ENCODE measurements at regions not wholly inside any gene's neighbourhood (a gene's known extent, or its start where the extent isn't known, plus 50 kb on each side); places are given as distances from the start of the nearest gene placed in this dataset.
"Not testable (repeated sequence)": the region's sequence is repeated elsewhere in the genome, so short reads cannot be mapped to it uniquely, and the experiment has no call there.

- DNase-seq = no peak
- peaks cover 11 to 12% of the 10 kb centered on the region in 2 donors for H3K27me3 Mint-ChIP-seq
- H3K9me3 Mint-ChIP-seq = peaks cover 20 to 37% of the 10 kb centered on the region in 2 donors
- H3K4me3 Mint-ChIP-seq = no peak overlapping the region
- peaks cover 5 to 8% of the 10 kb centered on the region in 2 donors for H3K36me3 Mint-ChIP-seq
- H3K4me1 Mint-ChIP-seq = no peaks in the 10 kb centered on the region
- ATAC-seq (replicated peaks) = no peak
- H3K27ac Mint-ChIP-seq = no peak overlapping the region
These were observed 183.9 kb downstream of the MYRFL start for GRCh38 chr12:70008944-70009343.

GRCh38 chr12:70011353-70011752 lies 186.3 kb downstream of the MYRFL start:
- H3K4me3 Mint-ChIP-seq = no peak overlapping the region
- peaks cover 5 to 8% of the 10 kb centered on the region in 2 donors for H3K36me3 Mint-ChIP-seq
- DNase-seq (no peak), ATAC-seq (replicated peaks) (no peak)
- peaks cover 19 to 37% of the 10 kb centered on the region in 2 donors for H3K9me3 Mint-ChIP-seq
- H3K27me3 Mint-ChIP-seq = peaks cover 11 to 12% of the 10 kb centered on the region in 2 donors
- no peak overlapping the region for H3K27ac Mint-ChIP-seq
- H3K4me1 Mint-ChIP-seq = no peaks in the 10 kb centered on the region

- not testable (repeated sequence) for H3K27ac Mint-ChIP-seq; ATAC-seq (replicated peaks); H3K36me3 Mint-ChIP-seq; H3K4me3 Mint-ChIP-seq; DNase-seq; H3K4me1 Mint-ChIP-seq
- Mint-ChIP-seq H3K9me3 (peaks cover 13 to 27% of the 10 kb centered on the region in 2 donors), H3K27me3 (peaks cover 11 to 12% of the 10 kb centered on the region in 2 donors)
These were observed 188.0 kb downstream of the MYRFL start for GRCh38 chr12:70013016-70013415.

- no peak overlapping the region for H3K27ac Mint-ChIP-seq
- peaks cover 0 to 5% of the 10 kb centered on the region in 2 donors for H3K27me3 Mint-ChIP-seq
- no peaks in the 10 kb centered on the region for H3K36me3 Mint-ChIP-seq
- H3K4me3 Mint-ChIP-seq = no peak overlapping the region
- H3K9me3 Mint-ChIP-seq = peaks cover 0 to 1% of the 10 kb centered on the region in 2 donors
- ATAC-seq (replicated peaks) (no peak), DNase-seq (no peak)
- H3K4me1 Mint-ChIP-seq = no peaks in the 10 kb centered on the region
These were observed 203.5 kb downstream of the MYRFL start for GRCh38 chr12:70028515-70028914.

GRCh38 chr12:70028918-70029317 lies 203.9 kb downstream of the MYRFL start:
- H3K27ac Mint-ChIP-seq = no peak overlapping the region
- H3K36me3 Mint-ChIP-seq = no peaks in the 10 kb centered on the region
- ATAC-seq (replicated peaks) = no peak
- H3K4me3 Mint-ChIP-seq = no peak overlapping the region
- no peaks in the 10 kb centered on the region for H3K4me1 Mint-ChIP-seq
- no peak for DNase-seq
- H3K27me3 Mint-ChIP-seq = peaks cover 0 to 5% of the 10 kb centered on the region in 2 donors
- H3K9me3 Mint-ChIP-seq = no peaks in the 10 kb centered on the region

GRCh38 chr12:70031046-70031445 lies 206.0 kb downstream of the MYRFL start:
- Mint-ChIP-seq H3K36me3 (no peaks in the 10 kb centered on the region), H3K4me3 (no peak overlapping the region), H3K27me3 (peaks cover 0 to 5% of the 10 kb centered on the region in 2 donors), H3K4me1 (no peaks in the 10 kb centered on the region), H3K9me3 (peaks cover 3 to 4% of the 10 kb centered on the region in 2 donors), H3K27ac (no peak overlapping the region)
- ATAC-seq (replicated peaks) = no peak
- no peak for DNase-seq

DNA sequence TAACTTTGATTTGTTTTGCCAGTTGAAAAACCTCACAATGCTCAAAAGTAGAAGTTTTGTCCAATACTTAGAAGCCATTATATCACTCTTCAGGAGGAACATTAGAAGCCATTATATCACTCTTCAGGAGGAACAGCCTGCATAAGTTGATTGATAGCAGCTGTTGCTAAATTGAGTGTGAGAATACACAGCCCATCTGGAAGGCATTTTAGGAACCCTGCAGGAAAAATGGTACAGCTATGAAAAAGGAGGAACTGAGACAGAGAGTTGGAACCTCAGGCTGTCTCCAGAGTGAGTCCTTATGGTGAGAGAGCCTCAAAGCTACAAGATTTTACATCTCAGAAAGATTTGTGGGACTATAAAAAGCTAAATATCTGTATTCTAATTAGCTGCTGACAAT lies 207.0 kb downstream of the MYRFL start:
- Mint-ChIP-seq H3K27me3 (peaks cover 0 to 5% of the 10 kb centered on the region in 2 donors), H3K27ac (no peak overlapping the region), H3K36me3 (no peaks in the 10 kb centered on the region), H3K4me3 (no peak overlapping the region), H3K9me3 (peaks cover 3 to 4% of the 10 kb centered on the region in 2 donors), H3K4me1 (no peaks in the 10 kb centered on the region)
- DNase-seq (no peak), ATAC-seq (replicated peaks) (no peak)

DNA sequence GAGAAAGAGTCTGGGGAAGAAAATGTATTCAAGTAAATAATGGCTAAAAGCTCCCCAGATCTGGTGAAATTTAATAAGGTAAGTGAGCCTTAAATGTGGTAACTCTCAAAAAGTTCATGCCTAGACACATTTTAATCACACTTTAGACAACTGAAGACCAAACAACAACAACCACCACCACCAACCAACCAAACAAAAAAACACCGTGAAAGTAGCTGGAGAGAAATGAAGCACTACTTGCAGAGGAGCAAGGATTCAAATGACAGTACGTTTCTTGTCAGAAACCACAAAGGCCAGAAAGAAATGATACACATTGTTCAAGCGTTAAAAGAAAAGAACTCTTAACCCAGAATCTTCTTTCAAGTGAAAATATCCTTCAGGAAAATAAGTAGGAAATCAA lies 208.3 kb downstream of the MYRFL start:
- ATAC-seq (replicated peaks) = no peak

DNA sequence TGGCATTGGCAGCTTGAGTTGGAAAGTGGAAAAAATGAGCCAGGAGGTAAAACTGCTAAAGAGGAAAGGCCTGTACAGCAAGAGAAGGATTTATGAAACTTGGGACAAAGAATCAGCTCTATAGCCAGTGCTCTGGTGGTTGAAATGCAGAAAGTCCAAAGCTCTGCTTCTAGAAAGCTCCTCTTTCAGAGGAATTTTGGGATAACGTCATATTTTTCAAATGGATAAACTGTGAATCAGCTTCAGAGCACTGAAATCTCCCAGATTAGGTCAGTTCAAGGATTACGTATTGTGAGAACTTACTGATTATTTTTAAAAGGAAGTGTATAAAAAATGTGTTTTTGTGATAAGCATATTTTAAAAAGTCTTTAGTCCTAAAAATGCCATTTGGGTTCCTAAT lies 203.1 kb upstream of the CNOT2 start:
- ATAC-seq (replicated peaks) (no peak), DNase-seq (no peak)
- Mint-ChIP-seq H3K27me3 (peaks cover 0 to 6% of the 10 kb centered on the region in 2 donors), H3K36me3 (no peaks in the 10 kb centered on the region), H3K4me3 (no peak overlapping the region), H3K4me1 (no peaks in the 10 kb centered on the region), H3K27ac (no peak overlapping the region), H3K9me3 (no peaks in the 10 kb centered on the region)

More for the DNA sequence above, 208.3 kb downstream of the MYRFL start:
- no peak overlapping the region for H3K4me3 Mint-ChIP-seq
- DNase-seq = no peak
- peaks cover 3 to 4% of the 10 kb centered on the region in 2 donors for H3K9me3 Mint-ChIP-seq
- H3K4me1 Mint-ChIP-seq = no peaks in the 10 kb centered on the region
- H3K36me3 Mint-ChIP-seq = no peaks in the 10 kb centered on the region
- H3K27me3 Mint-ChIP-seq = peaks cover 0 to 5% of the 10 kb centered on the region in 2 donors
- no peak overlapping the region for H3K27ac Mint-ChIP-seq

DNA sequence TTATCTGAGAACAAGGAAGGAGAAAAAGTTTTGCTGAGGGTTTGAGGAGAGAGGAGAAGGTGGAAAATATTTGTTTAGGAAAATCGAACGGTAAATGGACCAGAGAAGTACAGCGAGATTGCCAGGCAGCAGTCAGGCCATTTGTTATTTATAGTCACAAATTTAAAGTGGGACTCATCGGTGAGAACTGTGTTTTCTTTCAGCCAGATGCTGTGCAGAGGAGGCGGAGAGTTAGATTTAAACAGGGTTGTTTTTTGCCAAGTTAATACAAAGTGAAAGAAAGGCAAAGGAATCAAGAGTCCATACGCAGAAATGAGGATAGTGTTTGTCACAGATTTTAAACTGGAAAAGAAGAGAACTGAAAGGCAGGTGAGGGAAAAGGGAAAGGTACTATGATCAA lies 200.6 kb upstream of the CNOT2 start:
- Mint-ChIP-seq H3K9me3 (no peaks in the 10 kb centered on the region), H3K36me3 (no peaks in the 10 kb centered on the region), H3K4me1 (no peaks in the 10 kb centered on the region), H3K27me3 (peaks cover 0 to 12% of the 10 kb centered on the region in 2 donors), H3K4me3 (no peak overlapping the region), H3K27ac (no peak overlapping the region)
- ATAC-seq (replicated peaks) (no peak), DNase-seq (no peak)

DNA sequence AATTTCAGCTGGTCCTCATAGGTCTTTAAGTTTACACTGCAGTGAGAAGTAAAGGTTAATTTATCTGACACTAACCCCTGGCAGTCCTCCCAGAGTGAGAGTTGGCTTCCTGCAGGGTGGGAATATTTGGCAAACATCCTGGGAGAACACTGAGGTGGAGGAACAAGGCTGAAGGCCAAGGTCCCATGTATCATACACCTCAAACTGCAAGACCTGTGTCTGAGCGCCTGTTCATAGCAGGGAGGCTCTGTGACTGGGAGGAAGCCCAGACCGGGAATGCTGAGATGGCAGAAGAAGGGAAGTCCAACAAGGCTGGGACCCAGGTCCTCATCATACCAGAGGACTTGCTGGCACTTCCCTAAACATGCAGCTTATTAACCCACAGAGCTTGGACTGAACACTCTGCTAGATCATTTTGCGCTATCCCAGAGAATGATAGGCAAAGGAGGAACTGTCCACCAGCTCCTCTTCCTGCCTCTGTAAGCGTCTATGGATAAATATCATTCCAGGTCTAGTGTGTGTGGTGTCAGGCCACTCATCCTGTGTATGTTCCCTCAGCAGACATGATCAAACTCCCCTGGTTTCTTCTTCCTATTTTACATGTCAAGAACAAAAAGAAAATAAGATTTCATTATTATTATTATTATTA lies 199.6 kb upstream of the CNOT2 start:
- Mint-ChIP-seq H3K27me3 (peaks cover 0 to 12% of the 10 kb centered on the region in 2 donors), H3K4me3 (no peak overlapping the region), H3K27ac (no peak overlapping the region), H3K9me3 (no peaks in the 10 kb centered on the region), H3K36me3 (no peaks in the 10 kb centered on the region), H3K4me1 (no peaks in the 10 kb centered on the region)
- DNase-seq = no peak
- ATAC-seq (replicated peaks) = no peak

- no peaks in the 10 kb centered on the region for H3K36me3 Mint-ChIP-seq
- no peaks in the 10 kb centered on the region for H3K4me1 Mint-ChIP-seq
- H3K9me3 Mint-ChIP-seq = no peaks in the 10 kb centered on the region
- no peak for DNase-seq
- H3K4me3 Mint-ChIP-seq = no peak overlapping the region
- ATAC-seq (replicated peaks) = no peak
- peaks cover 0 to 12% of the 10 kb centered on the region in 2 donors for H3K27me3 Mint-ChIP-seq
- H3K27ac Mint-ChIP-seq = no peak overlapping the region
These were observed 199.1 kb upstream of the CNOT2 start for GRCh38 chr12:70044167-70044566.

DNA sequence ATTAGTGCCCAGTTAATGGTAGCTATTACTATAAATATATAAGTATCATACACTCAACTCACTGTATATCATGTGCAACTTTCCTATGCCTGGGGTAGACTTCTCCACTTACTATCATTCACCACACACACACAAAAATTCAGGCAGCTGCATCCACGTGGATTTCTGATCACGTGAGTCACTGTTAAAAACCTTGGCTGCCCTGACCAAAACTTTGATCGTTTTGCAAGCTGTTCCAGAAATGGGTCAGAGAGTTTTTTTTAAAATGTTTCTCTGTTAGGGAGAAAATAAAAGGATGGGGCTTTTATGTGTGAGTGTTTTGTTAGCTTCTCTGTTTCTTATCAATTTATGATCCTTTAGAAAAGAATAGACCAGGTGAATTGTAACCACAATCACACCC lies 198.2 kb upstream of the CNOT2 start:
- no peaks in the 10 kb centered on the region for H3K9me3 Mint-ChIP-seq
- DNase-seq (no peak), ATAC-seq (replicated peaks) (no peak)
- peaks cover 0 to 12% of the 10 kb centered on the region in 2 donors for H3K27me3 Mint-ChIP-seq
- no peaks in the 10 kb centered on the region for H3K36me3 Mint-ChIP-seq
- H3K4me1 Mint-ChIP-seq = peaks cover 0 to 3% of the 10 kb centered on the region in 2 donors
- H3K27ac Mint-ChIP-seq = no peak overlapping the region
- H3K4me3 Mint-ChIP-seq = no peak overlapping the region

DNA sequence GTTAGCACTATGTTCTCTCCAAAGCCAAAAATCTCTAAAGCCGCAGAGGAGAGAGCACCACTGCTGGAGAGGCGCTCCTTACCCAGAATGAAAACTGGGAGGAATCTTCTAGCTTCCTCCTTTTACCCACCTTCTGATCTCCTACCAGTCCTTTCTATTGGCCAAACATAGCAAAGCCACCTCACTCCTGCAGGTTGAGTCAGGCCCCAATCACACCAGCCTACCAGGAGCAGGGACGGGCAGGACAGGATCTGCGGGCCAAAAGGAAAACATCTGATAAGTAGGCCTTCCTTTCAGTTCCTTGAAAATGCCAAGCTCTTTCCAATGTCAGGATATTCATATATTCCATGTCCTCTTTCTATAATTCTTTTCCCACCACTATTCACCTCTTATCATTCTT lies 197.7 kb upstream of the CNOT2 start:
- Mint-ChIP-seq H3K27me3 (peaks cover 0 to 12% of the 10 kb centered on the region in 2 donors), H3K9me3 (no peaks in the 10 kb centered on the region), H3K4me1 (peaks cover 0 to 8% of the 10 kb centered on the region in 2 donors), H3K27ac (no peak overlapping the region), H3K36me3 (no peaks in the 10 kb centered on the region), H3K4me3 (no peak overlapping the region)
- DNase-seq (no peak), ATAC-seq (replicated peaks) (no peak)

GRCh38 chr12:70048521-70049250 lies 194.5 kb upstream of the CNOT2 start:
- ATAC-seq (replicated peaks) (no peak), DNase-seq (no peak)
- no peaks in the 10 kb centered on the region for H3K36me3 Mint-ChIP-seq
- no peak overlapping the region for H3K27ac Mint-ChIP-seq
- peaks cover 0 to 17% of the 10 kb centered on the region in 2 donors for H3K27me3 Mint-ChIP-seq
- no peaks in the 10 kb centered on the region for H3K9me3 Mint-ChIP-seq
- no peak overlapping the region for H3K4me3 Mint-ChIP-seq
- peaks cover 0 to 9% of the 10 kb centered on the region in 2 donors for H3K4me1 Mint-ChIP-seq
